ENCODE measurements at regions not wholly inside any gene's neighbourhood (a gene's known extent, or its start where the extent isn't known, plus 50 kb on each side); places are given as distances from the start of the nearest gene placed in this dataset.

DNA sequence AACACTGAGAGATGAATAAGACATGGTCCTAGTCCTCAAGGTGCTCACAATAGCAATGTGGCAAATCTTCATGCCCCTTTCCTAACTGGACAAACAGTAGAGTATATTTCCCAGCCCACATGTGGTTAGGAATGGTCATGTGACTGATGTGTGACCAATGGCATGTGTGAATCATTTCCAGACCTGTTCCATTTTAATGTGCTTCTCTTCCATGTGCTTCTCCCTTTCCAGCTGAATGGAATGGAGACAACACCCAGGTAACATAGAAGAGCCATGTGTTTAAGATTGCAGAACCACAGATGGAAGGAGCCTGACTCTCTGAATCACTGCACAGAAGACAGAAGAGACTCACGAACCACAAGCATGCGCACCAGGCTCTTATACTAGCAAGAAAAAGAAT, 409.9 kb upstream of the NFIA start:
- TF ChIP-seq, protein P1, sequence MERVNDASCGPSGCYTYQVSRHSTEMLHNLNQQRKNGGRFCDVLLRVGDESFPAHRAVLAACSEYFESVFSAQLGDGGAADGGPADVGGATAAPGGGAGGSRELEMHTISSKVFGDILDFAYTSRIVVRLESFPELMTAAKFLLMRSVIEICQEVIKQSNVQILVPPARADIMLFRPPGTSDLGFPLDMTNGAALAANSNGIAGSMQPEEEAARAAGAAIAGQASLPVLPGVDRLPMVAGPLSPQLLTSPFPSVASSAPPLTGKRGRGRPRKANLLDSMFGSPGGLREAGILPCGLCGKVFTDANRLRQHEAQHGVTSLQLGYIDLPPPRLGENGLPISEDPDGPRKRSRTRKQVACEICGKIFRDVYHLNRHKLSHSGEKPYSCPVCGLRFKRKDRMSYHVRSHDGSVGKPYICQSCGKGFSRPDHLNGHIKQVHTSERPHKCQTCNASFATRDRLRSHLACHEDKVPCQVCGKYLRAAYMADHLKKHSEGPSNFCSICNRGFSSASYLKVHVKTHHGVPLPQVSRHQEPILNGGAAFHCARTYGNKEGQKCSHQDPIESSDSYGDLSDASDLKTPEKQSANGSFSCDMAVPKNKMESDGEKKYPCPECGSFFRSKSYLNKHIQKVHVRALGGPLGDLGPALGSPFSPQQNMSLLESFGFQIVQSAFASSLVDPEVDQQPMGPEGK (CRISPR knock-in tag; IDR thresholded peaks at IDR 0.05; ENCODE audit: borderline replicate concordance) = no peak
- TF ChIP-seq CREB5 (CRISPR knock-in tag; IDR thresholded peaks at IDR 0.05; ENCODE audit: low read depth) (no peak), OSR1 (CRISPR knock-in tag; IDR thresholded peaks at IDR 0.05) (no peak), ARNTL (CRISPR knock-in tag; IDR thresholded peaks at IDR 0.05; ENCODE audit: borderline replicate concordance, low read depth) (no peak), RARB (CRISPR knock-in tag; IDR thresholded peaks at IDR 0.05) (no peak), BACH2 (CRISPR knock-in tag; IDR thresholded peaks at IDR 0.05; ENCODE audit: borderline replicate concordance) (no peak), GLIS3 (CRISPR knock-in tag; IDR thresholded peaks at IDR 0.05) (no peak), CSRNP3 (CRISPR knock-in tag; IDR thresholded peaks at IDR 0.05) (no peak), ZFP30 (CRISPR knock-in tag; IDR thresholded peaks at IDR 0.05) (no peak), ZFP3 (CRISPR knock-in tag; IDR thresholded peaks at IDR 0.05) (no peak), TOX (CRISPR knock-in tag; IDR thresholded peaks at IDR 0.05; ENCODE audit: borderline replicate concordance) (no peak), SNAI2 (CRISPR knock-in tag; IDR thresholded peaks at IDR 0.05) (no peak), PPARA (CRISPR knock-in tag; IDR thresholded peaks at IDR 0.05; ENCODE audit: borderline replicate concordance) (no peak)
